ENCODE measurements at regions not wholly inside any gene's neighbourhood (a gene's known extent, or its start where the extent isn't known, plus 50 kb on each side); places are given as distances from the start of the nearest gene placed in this dataset.

DNA sequence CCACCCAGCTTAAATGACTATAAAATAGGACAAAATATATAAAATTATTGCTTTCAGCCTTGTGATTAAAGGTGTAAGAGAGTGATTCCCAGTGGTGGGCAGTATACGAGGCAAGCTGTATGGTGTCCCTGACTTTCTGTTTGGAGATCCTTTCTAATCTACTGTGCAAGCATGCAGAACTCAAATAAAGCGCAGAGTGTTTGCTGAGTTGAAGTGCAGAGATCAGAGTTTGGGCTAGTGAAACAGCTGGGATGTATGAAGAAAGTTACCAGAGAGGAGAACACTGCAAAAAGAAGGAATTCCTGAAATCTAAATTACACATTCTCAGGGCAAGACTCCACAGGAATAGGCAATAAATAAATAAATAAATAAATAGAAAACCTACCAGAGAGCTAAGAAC lies 218.5 kb upstream of the TLL1 start:
- TF ChIP-seq SP1 (IDR thresholded peaks at IDR 0.05; ENCODE audit: low read depth) = no peak
- TF ChIP-seq EGR1 (IDR thresholded peaks at IDR 0.05; ENCODE audit: low read depth) = no peak
- TF ChIP-seq EZH2phosphoT487 (IDR thresholded peaks at IDR 0.05; ENCODE audit: borderline replicate concordance) = no peak
- no peak for TF ChIP-seq ELF1 (IDR thresholded peaks at IDR 0.05; ENCODE audit: borderline replicate concordance, low read depth)
- no peak for ATAC-seq
- intact Hi-C loops (cut with micrococcal nuclease) = no loop called here
- no peaks in the 10 kb centered on the region for H4K20me1 ChIP-seq (ENCODE audit: insufficient read depth)
- H3K9me3 ChIP-seq (ENCODE audit: control insufficient read depth in 1 of 2, insufficient read depth in 1 of 2, low read depth in 1 of 2, low read length in 2 of 2) = no peaks in the 10 kb centered on the region
- no peak overlapping the region for H3K27ac ChIP-seq (ENCODE audit: low read depth, low read length)
- RAD21 ChIA-PET (ENCODE audit: low non-redundant PET in 1 of 2, low total read pairs in 2 of 2, uncharacterized antibody in 2 of 2, unreplicated experiment in 2 of 2) = no interaction called here
- no peak for DNase-seq (ENCODE audit: low read depth, low spot score)
- H3K9ac ChIP-seq (ENCODE audit: low read length) = no peak overlapping the region
- BruUV-seq (replicated peaks) = no TSS peak
- no peak overlapping the region for H3K4me2 ChIP-seq (ENCODE audit: low read length)
- H3K9me2 ChIP-seq (ENCODE audit: insufficient read depth) = no peaks in the 10 kb centered on the region
- H2AFZ ChIP-seq (ENCODE audit: low read depth, low read length, poor library complexity, severe bottlenecking) = no peak overlapping the region
- POLR2A ChIA-PET = no interaction called here
- H3K36me3 ChIP-seq (ENCODE audit: control insufficient read depth in 1 of 2, insufficient read depth in 2 of 2, low read length in 2 of 2) = no peaks in the 10 kb centered on the region
- H3K27me3 ChIP-seq (ENCODE audit: insufficient read depth, low read length) = no peaks in the 10 kb centered on the region
- no peaks in the 10 kb centered on the region for H3K4me1 ChIP-seq (ENCODE audit: control insufficient read depth in 1 of 2, insufficient read depth in 2 of 2, low read length in 2 of 2)
- H3K79me2 ChIP-seq (ENCODE audit: insufficient read depth, low read length) = no peaks in the 10 kb centered on the region
- CTCF ChIA-PET = no interaction called here
- H3K4me3 ChIP-seq (replicated peaks in 1 of 2; ENCODE audit: low read depth in 1 of 2, low read length in 2 of 2) = no peak overlapping the region

DNA sequence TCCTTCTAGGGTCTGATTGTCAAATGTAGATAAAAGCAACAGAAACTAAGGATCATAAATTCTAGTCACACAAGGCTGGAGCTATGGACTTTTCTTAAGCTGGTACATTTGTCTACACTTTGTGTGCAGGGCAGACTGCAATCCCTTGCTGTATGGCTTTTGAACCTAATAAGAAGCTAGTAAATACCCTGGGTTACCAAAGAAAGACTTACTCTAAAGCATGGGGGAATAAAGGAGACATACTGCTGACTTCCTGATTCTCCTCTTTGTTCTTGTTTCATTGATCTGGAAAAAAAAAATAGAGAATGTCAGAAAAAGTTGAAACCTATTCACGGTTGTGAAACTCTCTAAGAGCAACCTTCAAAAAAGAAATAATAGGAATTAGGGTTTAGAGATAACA lies 216.6 kb upstream of the TLL1 start:
- Histone ChIP-seq H3K9me2 (ENCODE audit: insufficient read depth) (no peaks in the 10 kb centered on the region), H3K36me3 (ENCODE audit: control insufficient read depth in 1 of 2, insufficient read depth in 2 of 2, low read length in 2 of 2) (no peaks in the 10 kb centered on the region), H2AFZ (ENCODE audit: low read depth, low read length, poor library complexity, severe bottlenecking) (no peak overlapping the region), H4K20me1 (ENCODE audit: insufficient read depth) (no peaks in the 10 kb centered on the region), H3K27ac (ENCODE audit: low read depth, low read length) (no peak overlapping the region), H3K4me2 (ENCODE audit: low read length) (no peak overlapping the region), H3K4me1 (ENCODE audit: control insufficient read depth in 1 of 2, insufficient read depth in 2 of 2, low read length in 2 of 2) (no peaks in the 10 kb centered on the region), H3K9ac (ENCODE audit: low read length) (no peak overlapping the region), H3K79me2 (ENCODE audit: insufficient read depth, low read length) (no peaks in the 10 kb centered on the region), H3K27me3 (ENCODE audit: insufficient read depth, low read length) (no peaks in the 10 kb centered on the region), H3K9me3 (ENCODE audit: control insufficient read depth in 1 of 2, insufficient read depth in 1 of 2, low read depth in 1 of 2, low read length in 2 of 2) (no peaks in the 10 kb centered on the region), H3K4me3 (replicated peaks in 1 of 2; ENCODE audit: low read depth in 1 of 2, low read length in 2 of 2) (no peak overlapping the region)
- ChIA-PET CTCF (no interaction called here), POLR2A (no interaction called here), RAD21 (ENCODE audit: low non-redundant PET in 1 of 2, low total read pairs in 2 of 2, uncharacterized antibody in 2 of 2, unreplicated experiment in 2 of 2) (no interaction called here)
- TF ChIP-seq, protein P1, sequence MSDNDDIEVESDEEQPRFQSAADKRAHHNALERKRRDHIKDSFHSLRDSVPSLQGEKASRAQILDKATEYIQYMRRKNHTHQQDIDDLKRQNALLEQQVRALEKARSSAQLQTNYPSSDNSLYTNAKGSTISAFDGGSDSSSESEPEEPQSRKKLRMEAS (IDR thresholded peaks at IDR 0.05) = no peak
- no peak for TF ChIP-seq POLR2AphosphoS5 (IDR thresholded peaks at IDR 0.05; ENCODE audit: low read depth, low read length)
- intact Hi-C loops (cut with micrococcal nuclease) = no loop called here
- DNase-seq (ENCODE audit: low read depth, low spot score) (no peak), ATAC-seq (no peak)
- BruUV-seq (replicated peaks) = no TSS peak
